ENCODE measurements at regions not wholly inside any gene's neighbourhood (a gene's known extent, or its start where the extent isn't known, plus 50 kb on each side); places are given as distances from the start of the nearest gene placed in this dataset.

GRCh38 chr4:95984081-95984480 is 144.2 kb downstream of the PDHA2 start:
- ChIA-PET CTCF (no interaction called here), POLR2A (no interaction called here)
- Histone ChIP-seq H3K27me3 (replicated peaks; ENCODE audit: control insufficient read depth, insufficient read depth, low read length) (no peaks in the 10 kb centered on the region), H3K4me3 (ENCODE audit: low read depth, low read length) (no peak overlapping the region), H3K4me1 (no peaks in the 10 kb centered on the region), H3K36me3 (ENCODE audit: control insufficient read depth, insufficient read depth, low read length) (no peaks in the 10 kb centered on the region), H3K9me3 (no peaks in the 10 kb centered on the region)
- intact Hi-C loops (cut with micrococcal nuclease; ENCODE audit: unreplicated experiment), result no loop called here
- Mint-ChIP-seq H3K9me3 (ENCODE audit: unreplicated experiment) (peaks cover 8% of the 10 kb centered on the region), H3K4me3 (ENCODE audit: unreplicated experiment) (no peak overlapping the region), H3K36me3 (ENCODE audit: insufficient read depth, unreplicated experiment) (no peaks in the 10 kb centered on the region), H3K27ac (ENCODE audit: unreplicated experiment) (no peak overlapping the region), H3K27me3 (ENCODE audit: insufficient read depth, unreplicated experiment) (peaks cover 5% of the 10 kb centered on the region), H3K4me1 (ENCODE audit: low read depth, unreplicated experiment) (no peaks in the 10 kb centered on the region)
- BruUV-seq (replicated peaks), result no TSS peak
- DNase-seq, result no peak
- TF ChIP-seq, protein P1, sequence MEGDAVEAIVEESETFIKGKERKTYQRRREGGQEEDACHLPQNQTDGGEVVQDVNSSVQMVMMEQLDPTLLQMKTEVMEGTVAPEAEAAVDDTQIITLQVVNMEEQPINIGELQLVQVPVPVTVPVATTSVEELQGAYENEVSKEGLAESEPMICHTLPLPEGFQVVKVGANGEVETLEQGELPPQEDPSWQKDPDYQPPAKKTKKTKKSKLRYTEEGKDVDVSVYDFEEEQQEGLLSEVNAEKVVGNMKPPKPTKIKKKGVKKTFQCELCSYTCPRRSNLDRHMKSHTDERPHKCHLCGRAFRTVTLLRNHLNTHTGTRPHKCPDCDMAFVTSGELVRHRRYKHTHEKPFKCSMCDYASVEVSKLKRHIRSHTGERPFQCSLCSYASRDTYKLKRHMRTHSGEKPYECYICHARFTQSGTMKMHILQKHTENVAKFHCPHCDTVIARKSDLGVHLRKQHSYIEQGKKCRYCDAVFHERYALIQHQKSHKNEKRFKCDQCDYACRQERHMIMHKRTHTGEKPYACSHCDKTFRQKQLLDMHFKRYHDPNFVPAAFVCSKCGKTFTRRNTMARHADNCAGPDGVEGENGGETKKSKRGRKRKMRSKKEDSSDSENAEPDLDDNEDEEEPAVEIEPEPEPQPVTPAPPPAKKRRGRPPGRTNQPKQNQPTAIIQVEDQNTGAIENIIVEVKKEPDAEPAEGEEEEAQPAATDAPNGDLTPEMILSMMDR (IDR thresholded peaks at IDR 0.05; ENCODE audit: insufficient read depth in 1 of 2, low read depth in 1 of 2, low read length in 1 of 2, severe bottlenecking in 1 of 2, unreplicated experiment in 1 of 2), result no peak

- Mint-ChIP-seq H3K4me1 (ENCODE audit: low read depth, unreplicated experiment) (no peaks in the 10 kb centered on the region), H3K9me3 (ENCODE audit: unreplicated experiment) (no peaks in the 10 kb centered on the region), H3K4me3 (ENCODE audit: unreplicated experiment) (no peak overlapping the region), H3K27me3 (ENCODE audit: insufficient read depth, unreplicated experiment) (peaks cover 5% of the 10 kb centered on the region), H3K27ac (ENCODE audit: unreplicated experiment) (no peak overlapping the region), H3K36me3 (ENCODE audit: insufficient read depth, unreplicated experiment) (no peaks in the 10 kb centered on the region)
- ChIA-PET CTCF (no interaction called here), POLR2A (no interaction called here)
- H3K9me3 ChIP-seq, result no peaks in the 10 kb centered on the region
- H3K27me3 ChIP-seq (replicated peaks; ENCODE audit: control insufficient read depth, insufficient read depth, low read length), result no peaks in the 10 kb centered on the region
- H3K36me3 ChIP-seq (ENCODE audit: control insufficient read depth, insufficient read depth, low read length), result no peaks in the 10 kb centered on the region
- TF ChIP-seq, protein P1 (IDR thresholded peaks at IDR 0.05; ENCODE audit: insufficient read depth in 1 of 2, low read depth in 1 of 2, low read length in 1 of 2, severe bottlenecking in 1 of 2, unreplicated experiment in 1 of 2), result no peak
- H3K4me1 ChIP-seq, result no peaks in the 10 kb centered on the region
- intact Hi-C loops (cut with micrococcal nuclease; ENCODE audit: unreplicated experiment), result no loop called here
- DNase-seq, result no peak
- no peak overlapping the region for H3K4me3 ChIP-seq (ENCODE audit: low read depth, low read length)
- no TSS peak for BruUV-seq (replicated peaks)
Measured at GRCh38 chr4:95985051-95985450, 145.2 kb downstream of the PDHA2 start.

DNA sequence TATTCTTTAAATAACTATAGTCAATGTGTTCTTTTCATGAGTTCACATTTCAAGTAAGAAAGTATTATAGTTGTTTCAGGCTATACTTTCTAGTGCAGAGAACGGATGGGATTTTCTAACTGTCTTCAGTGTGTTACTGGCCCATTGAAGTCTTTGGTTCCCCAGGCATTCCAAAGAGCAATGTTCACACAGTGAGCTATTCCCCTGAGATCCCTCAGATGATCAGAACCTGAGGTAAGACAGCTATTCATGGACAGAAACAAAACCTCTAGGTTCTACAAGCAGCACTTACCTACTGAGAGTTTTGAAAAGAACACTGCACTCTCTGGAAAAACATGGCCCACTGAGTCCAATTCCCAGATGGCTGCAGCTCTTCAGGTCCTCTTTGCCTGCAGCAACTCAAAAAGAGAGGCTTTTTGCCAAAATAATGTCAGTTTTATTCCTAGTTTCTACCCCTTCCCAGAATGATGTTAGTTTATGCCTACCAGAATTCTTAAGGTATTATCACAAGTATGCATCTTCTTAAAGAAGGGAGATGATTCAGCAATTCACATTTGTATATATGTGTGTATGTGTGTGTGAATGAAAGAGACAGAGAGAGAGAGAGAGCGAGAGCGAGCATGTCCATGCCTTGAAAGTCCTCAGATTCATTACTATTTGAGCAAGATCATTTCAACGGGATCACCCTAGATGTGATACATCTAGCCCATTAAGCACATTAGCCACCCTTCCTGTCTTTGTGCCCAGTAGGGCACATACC is 146.1 kb downstream of the PDHA2 start:
- BruUV-seq (replicated peaks), result no TSS peak

More for the DNA sequence above, 146.1 kb downstream of the PDHA2 start:
- no peak overlapping the region for H3K27ac Mint-ChIP-seq (ENCODE audit: unreplicated experiment)
- no peaks in the 10 kb centered on the region for H3K9me3 Mint-ChIP-seq (ENCODE audit: unreplicated experiment)
- no peaks in the 10 kb centered on the region for H3K9me3 ChIP-seq
- no peaks in the 10 kb centered on the region for H3K4me1 Mint-ChIP-seq (ENCODE audit: low read depth, unreplicated experiment)
- H3K4me3 Mint-ChIP-seq (ENCODE audit: unreplicated experiment), result no peak overlapping the region
- no peak for DNase-seq
- no peaks in the 10 kb centered on the region for H3K36me3 Mint-ChIP-seq (ENCODE audit: insufficient read depth, unreplicated experiment)
- CTCF ChIA-PET, result no interaction called here
- H3K27me3 ChIP-seq (replicated peaks; ENCODE audit: control insufficient read depth, insufficient read depth, low read length), result no peaks in the 10 kb centered on the region
- intact Hi-C loops (cut with micrococcal nuclease; ENCODE audit: unreplicated experiment), result no loop called here
- peaks cover 5% of the 10 kb centered on the region for H3K27me3 Mint-ChIP-seq (ENCODE audit: insufficient read depth, unreplicated experiment)
- TF ChIP-seq, protein P1 (IDR thresholded peaks at IDR 0.05; ENCODE audit: insufficient read depth in 1 of 2, low read depth in 1 of 2, low read length in 1 of 2, severe bottlenecking in 1 of 2, unreplicated experiment in 1 of 2), result no peak
- H3K4me1 ChIP-seq, result no peaks in the 10 kb centered on the region
- no peaks in the 10 kb centered on the region for H3K36me3 ChIP-seq (ENCODE audit: control insufficient read depth, insufficient read depth, low read length)
- POLR2A ChIA-PET, result no interaction called here
- H3K4me3 ChIP-seq (ENCODE audit: low read depth, low read length), result no peak overlapping the region
